ENCODE measurements at regions not wholly inside any gene's neighbourhood (a gene's known extent, or its start where the extent isn't known, plus 50 kb on each side); places are given as distances from the start of the nearest gene placed in this dataset.
"Not testable (repeated sequence)": the region's sequence is repeated elsewhere in the genome, so short reads cannot be mapped to it uniquely, and the experiment has no call there.

- not testable (repeated sequence) for H3K36me3 ChIP-seq (ENCODE audit: insufficient read depth); H3K4me3 ChIP-seq (ENCODE audit: low read depth, low read length); DNase-seq (ENCODE audit: extremely low spot score); H3K27ac ChIP-seq (ENCODE audit: low read depth); H3K4me1 ChIP-seq (ENCODE audit: insufficient read depth)
- WGBS: 90% methylated on average over 16 of the region's 16 CpGs
Observed at GRCh38 chr1:219863816-219864215, 64.5 kb downstream of the SLC30A10 start.

DNA sequence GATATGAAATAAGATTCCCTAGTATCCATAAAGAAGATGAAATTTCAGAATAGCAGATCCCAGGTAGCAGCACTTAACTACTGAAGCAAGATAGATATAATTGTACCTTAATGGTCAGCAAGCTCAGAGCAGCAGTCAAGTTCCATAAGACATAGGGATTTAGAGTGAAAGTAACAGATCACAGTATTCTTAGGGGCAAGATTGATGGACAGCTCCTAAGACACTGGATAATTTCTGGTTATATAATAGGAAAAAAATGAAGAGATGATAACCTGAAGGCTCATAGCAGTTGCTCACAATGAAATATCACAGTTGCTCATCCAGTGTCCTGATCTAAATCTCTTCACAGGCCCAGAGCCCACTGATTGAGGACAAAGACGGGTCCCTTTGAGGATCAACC is 66.0 kb downstream of the SLC30A10 start:
- Histone ChIP-seq H3K4me3 (ENCODE audit: low read depth, low read length) (no peak overlapping the region), H3K4me1 (ENCODE audit: insufficient read depth) (no peaks in the 10 kb centered on the region), H3K36me3 (ENCODE audit: insufficient read depth) (no peaks in the 10 kb centered on the region), H3K27ac (ENCODE audit: low read depth) (no peak overlapping the region)
- 38% methylated on average over 1 of the region's 1 CpG for WGBS
- no peak for DNase-seq (ENCODE audit: extremely low spot score)

DNA sequence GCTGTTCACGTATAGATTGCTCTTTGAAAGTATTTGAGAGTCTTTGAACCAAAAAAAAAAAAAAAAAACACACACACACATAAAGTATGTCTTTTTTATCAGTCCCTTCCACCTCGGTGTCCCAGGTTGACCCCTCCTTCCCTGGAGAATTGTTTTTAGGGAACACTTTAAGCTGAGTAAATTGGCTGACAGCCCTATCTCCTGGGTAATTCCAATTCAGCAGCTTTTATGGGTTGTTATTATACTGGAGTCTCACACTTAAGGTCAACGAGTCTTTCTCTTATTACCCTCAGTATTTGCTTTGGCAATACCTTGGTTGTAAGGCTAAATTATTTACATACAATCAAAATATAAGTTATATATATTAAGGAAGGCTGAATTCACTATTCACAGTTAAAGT is 69.4 kb downstream of the SLC30A10 start:
- no peak for DNase-seq (ENCODE audit: extremely low spot score)
- Histone ChIP-seq H3K4me1 (ENCODE audit: insufficient read depth) (no peaks in the 10 kb centered on the region), H3K36me3 (ENCODE audit: insufficient read depth) (no peaks in the 10 kb centered on the region), H3K27ac (ENCODE audit: low read depth) (no peak overlapping the region), H3K4me3 (ENCODE audit: low read depth, low read length) (no peak overlapping the region)
- 27% methylated on average over 3 of the region's 3 CpGs for WGBS

GRCh38 chr1:219847215-219847855 is 81.0 kb downstream of the SLC30A10 start:
- DNase-seq (ENCODE audit: extremely low spot score): no peak
- no peaks in the 10 kb centered on the region for H3K4me1 ChIP-seq (ENCODE audit: insufficient read depth)
- WGBS: 74% methylated on average over 4 of the region's 4 CpGs
- H3K27ac ChIP-seq (ENCODE audit: low read depth): no peak overlapping the region
- no peaks in the 10 kb centered on the region for H3K36me3 ChIP-seq (ENCODE audit: insufficient read depth)
- H3K4me3 ChIP-seq (ENCODE audit: low read depth, low read length): no peak overlapping the region

GRCh38 chr1:219839595-219839994 is 88.8 kb downstream of the SLC30A10 start:
- DNase-seq (ENCODE audit: extremely low spot score); H3K27ac ChIP-seq (ENCODE audit: low read depth); H3K4me1 ChIP-seq (ENCODE audit: insufficient read depth); H3K36me3 ChIP-seq (ENCODE audit: insufficient read depth); H3K4me3 ChIP-seq (ENCODE audit: low read depth, low read length): not testable (repeated sequence)
- 62% methylated on average over 14 of the region's 15 CpGs for WGBS

- 65% methylated on average over 2 of the region's 2 CpGs for WGBS
- DNase-seq (ENCODE audit: extremely low spot score): no peak
- H3K4me3 ChIP-seq (ENCODE audit: low read depth, low read length): no peak overlapping the region
- H3K4me1 ChIP-seq (ENCODE audit: insufficient read depth): no peaks in the 10 kb centered on the region
- no peaks in the 10 kb centered on the region for H3K36me3 ChIP-seq (ENCODE audit: insufficient read depth)
- H3K27ac ChIP-seq (ENCODE audit: low read depth): no peak overlapping the region
Observed at GRCh38 chr1:219837994-219838294, 90.4 kb downstream of the SLC30A10 start.

- no peak overlapping the region for H3K27ac ChIP-seq (ENCODE audit: low read depth)
- no peaks in the 10 kb centered on the region for H3K36me3 ChIP-seq (ENCODE audit: insufficient read depth)
- DNase-seq (ENCODE audit: extremely low spot score): peak; percentile 3
- H3K4me1 ChIP-seq (ENCODE audit: insufficient read depth): no peaks in the 10 kb centered on the region
- WGBS: 36% methylated on average over 7 of the region's 7 CpGs
- no peak overlapping the region for H3K4me3 ChIP-seq (ENCODE audit: low read depth, low read length)
Observed at GRCh38 chr1:219837274-219837993, 90.9 kb downstream of the SLC30A10 start.

DNA sequence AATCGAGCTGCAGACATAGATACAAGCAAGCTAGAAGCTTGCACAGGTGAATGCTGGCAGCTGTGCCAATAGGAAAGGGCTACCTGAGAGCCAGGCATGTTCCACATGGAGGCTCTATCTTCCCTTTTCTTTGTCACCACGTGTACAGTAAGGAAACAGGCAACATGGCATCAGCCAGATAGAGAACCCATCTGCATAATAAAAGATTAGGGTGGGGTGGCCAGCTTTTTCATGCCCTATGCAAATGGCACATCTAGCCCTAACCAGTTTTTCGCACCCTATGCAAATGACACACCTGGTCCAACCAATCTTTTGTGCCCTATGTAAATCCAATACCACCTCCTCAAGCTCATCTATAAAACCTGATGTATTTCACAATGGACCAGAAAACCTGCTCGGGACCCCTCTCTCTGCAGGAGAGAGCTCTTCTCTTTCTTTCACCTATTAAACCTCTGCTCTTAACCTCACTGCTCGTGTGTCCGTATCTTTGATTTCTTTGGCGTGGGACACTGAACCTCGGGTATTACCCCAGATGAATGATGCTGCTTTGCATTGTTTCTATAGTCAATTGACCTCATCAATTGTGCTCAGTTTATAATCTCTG is 93.9 kb downstream of the SLC30A10 start:
- H3K27ac ChIP-seq (ENCODE audit: low read depth): no peak overlapping the region
- no peak for DNase-seq (ENCODE audit: extremely low spot score)
- 55% methylated on average over 8 of the region's 8 CpGs for WGBS
- H3K4me3 ChIP-seq (ENCODE audit: low read depth, low read length): no peak overlapping the region
- H3K36me3 ChIP-seq (ENCODE audit: insufficient read depth): no peaks in the 10 kb centered on the region
- H3K4me1 ChIP-seq (ENCODE audit: insufficient read depth): no peaks in the 10 kb centered on the region

GRCh38 chr1:219833214-219833815 is 95.0 kb downstream of the SLC30A10 start:
- Histone ChIP-seq H3K27ac (ENCODE audit: low read depth) (no peak overlapping the region), H3K4me1 (ENCODE audit: insufficient read depth) (no peaks in the 10 kb centered on the region), H3K36me3 (ENCODE audit: insufficient read depth) (no peaks in the 10 kb centered on the region), H3K4me3 (ENCODE audit: low read depth, low read length) (no peak overlapping the region)
- WGBS: 73% methylated on average over 3 of the region's 3 CpGs
- no peak for DNase-seq (ENCODE audit: extremely low spot score)

DNA sequence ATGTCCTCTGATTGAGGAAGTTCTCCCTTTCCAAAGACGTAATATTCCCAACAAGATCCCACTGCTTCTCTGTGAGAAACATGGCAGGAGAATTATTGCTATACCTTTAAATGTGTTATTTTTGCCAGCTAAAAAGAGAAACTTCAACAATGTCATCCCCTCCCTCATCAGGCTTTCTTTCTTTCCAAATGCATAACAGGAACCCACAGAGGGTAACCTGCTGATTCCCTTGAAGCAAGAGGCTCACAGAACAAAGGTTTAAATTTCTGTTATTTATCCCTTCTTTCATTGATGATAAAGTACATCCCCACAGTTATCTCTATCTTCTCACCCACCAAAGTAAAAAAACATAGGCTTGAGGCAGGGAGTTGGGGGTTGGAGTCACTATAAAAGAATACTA is 102.1 kb downstream of the SLC30A10 start:
- 77% methylated on average over 1 of the region's 1 CpG for WGBS
- Histone ChIP-seq H3K4me1 (ENCODE audit: insufficient read depth) (no peaks in the 10 kb centered on the region), H3K4me3 (ENCODE audit: low read depth, low read length) (no peak overlapping the region), H3K27ac (ENCODE audit: low read depth) (no peak overlapping the region), H3K36me3 (ENCODE audit: insufficient read depth) (no peaks in the 10 kb centered on the region)
- DNase-seq (ENCODE audit: extremely low spot score): no peak

DNA sequence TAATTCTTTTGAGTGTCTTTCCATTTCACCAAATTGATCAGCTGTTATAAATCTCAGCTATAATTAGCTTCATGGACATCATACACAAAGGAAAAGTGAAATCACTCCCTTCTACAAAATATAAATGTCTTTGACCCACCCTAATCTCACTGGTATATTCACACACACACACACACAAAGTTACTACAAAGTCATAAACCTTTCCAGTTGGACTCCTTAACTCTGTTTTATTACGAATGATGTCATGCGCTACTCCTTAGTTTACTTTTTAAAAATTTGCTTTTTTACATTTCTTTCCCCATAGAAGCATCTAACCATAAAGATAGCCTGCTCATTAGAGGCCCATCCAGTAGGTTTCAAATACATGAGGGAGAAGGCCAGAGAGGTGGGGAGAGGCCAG is 103.0 kb downstream of the SLC30A10 start:
- Histone ChIP-seq H3K4me1 (ENCODE audit: insufficient read depth) (no peaks in the 10 kb centered on the region), H3K4me3 (ENCODE audit: low read depth, low read length) (no peak overlapping the region), H3K27ac (ENCODE audit: low read depth) (no peak overlapping the region), H3K36me3 (ENCODE audit: insufficient read depth) (no peaks in the 10 kb centered on the region)
- DNase-seq (ENCODE audit: extremely low spot score): no peak
- WGBS: 88% methylated on average over 2 of the region's 2 CpGs

DNA sequence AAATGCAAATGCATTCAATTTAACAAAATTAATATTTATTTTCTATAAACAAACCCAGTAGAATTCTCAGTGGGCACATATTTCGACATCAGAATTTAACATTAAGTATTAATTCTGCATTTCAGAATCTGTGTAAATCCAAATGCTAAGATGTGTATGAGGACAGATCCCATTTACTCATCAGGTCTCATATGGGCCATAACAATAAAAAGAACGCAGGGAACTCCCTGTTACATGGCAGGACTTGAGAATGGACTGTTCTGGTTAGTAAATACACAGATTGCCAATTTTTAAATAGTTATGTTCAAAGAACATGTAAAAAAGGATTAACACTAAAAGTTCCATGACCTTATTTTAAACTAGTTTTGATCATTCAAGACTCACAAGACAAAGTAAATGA is 104.0 kb downstream of the SLC30A10 start:
- H3K27ac ChIP-seq (ENCODE audit: low read depth): no peak overlapping the region
- DNase-seq (ENCODE audit: extremely low spot score): no peak
- no peak overlapping the region for H3K4me3 ChIP-seq (ENCODE audit: low read depth, low read length)
- no peaks in the 10 kb centered on the region for H3K36me3 ChIP-seq (ENCODE audit: insufficient read depth)
- WGBS: 87% methylated on average over 2 of the region's 2 CpGs
- no peaks in the 10 kb centered on the region for H3K4me1 ChIP-seq (ENCODE audit: insufficient read depth)

DNA sequence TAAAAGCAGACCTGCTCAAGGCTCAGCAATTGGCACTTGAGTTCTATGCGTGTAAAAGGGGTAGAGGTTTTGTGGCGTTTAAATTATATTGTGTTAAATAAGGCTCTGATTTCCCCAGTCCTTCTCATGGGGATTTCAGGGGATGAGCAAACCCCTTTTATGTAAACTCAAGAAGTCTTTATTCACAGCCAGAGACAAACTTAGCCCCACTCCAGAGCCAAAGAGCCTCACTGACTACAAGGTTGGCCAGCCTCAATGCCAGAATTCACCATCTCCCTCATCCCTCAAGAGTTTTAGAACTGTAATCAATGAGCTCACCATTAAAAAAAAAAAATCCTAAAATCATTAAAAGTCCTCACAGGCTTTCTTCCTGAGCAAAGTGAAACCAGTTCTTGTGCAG is 107.8 kb downstream of the SLC30A10 start:
- no peak overlapping the region for H3K27ac ChIP-seq (ENCODE audit: low read depth)
- no peaks in the 10 kb centered on the region for H3K36me3 ChIP-seq (ENCODE audit: insufficient read depth)
- H3K4me1 ChIP-seq (ENCODE audit: insufficient read depth): no peaks in the 10 kb centered on the region
- DNase-seq (ENCODE audit: extremely low spot score): no peak
- WGBS: 77% methylated on average over 2 of the region's 2 CpGs
- H3K4me3 ChIP-seq (ENCODE audit: low read depth, low read length): no peak overlapping the region

GRCh38 chr1:219817914-219818313 is 110.4 kb downstream of the SLC30A10 start:
- no peak for DNase-seq (ENCODE audit: extremely low spot score)
- no peaks in the 10 kb centered on the region for H3K36me3 ChIP-seq (ENCODE audit: insufficient read depth)
- WGBS: 43% methylated on average over 2 of the region's 2 CpGs
- no peak overlapping the region for H3K4me3 ChIP-seq (ENCODE audit: low read depth, low read length)
- no peaks in the 10 kb centered on the region for H3K4me1 ChIP-seq (ENCODE audit: insufficient read depth)
- H3K27ac ChIP-seq (ENCODE audit: low read depth): no peak overlapping the region

Measured in urinary bladder (tissue), 3 donors.